HS-27A (cell line): ENCODE measurements at regions not wholly inside any gene's neighbourhood (a gene's known extent, or its start where the extent isn't known, plus 50 kb on each side); places are given as distances from the start of the nearest gene placed in this dataset.

Experiments used
- DNase-seq: peaks from one replicate; pipeline ENCODE4 v3.0.0-alpha.2; 2012; ENCODE audit warnings: low read depth, missing footprints

DNA sequence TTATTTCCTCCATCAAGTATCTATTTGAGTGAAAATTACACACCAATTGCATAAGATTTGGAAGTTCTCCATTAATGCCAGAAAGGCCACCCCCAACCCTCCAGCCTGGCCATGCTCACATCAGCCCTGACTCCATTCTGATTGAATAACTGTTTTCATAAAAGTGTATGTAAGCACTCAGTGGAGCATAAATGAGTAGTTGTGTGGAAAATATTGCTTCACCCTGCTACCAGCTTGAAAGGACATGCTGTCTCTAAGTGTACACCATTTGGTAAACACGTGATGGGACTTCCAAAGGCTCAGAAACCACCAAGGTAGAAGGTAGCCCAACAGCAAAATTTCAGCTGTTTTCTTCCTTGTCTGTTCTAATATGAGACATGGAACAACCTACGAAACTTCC is 393.8 kb downstream of the ZNF385D start:
- no peak for DNase-seq

DNA sequence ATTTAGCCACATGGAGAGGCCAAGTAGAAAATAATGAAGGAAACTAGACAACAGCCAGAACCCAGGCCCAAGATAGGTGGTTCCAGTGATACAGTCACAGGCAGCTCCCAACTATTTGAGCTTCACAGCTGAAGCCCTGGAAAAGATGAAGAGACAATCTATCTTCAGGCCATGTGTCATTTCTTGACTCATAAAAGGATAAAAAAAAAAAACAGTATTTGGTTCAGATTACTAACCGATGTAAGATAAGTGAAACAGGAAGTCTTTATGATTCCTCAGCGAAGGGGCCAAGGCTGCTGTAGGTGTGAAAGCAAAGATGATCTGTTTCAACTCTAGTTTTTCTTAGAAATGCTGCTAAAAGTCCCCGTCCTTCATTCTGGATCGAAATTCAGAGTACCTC is 394.6 kb downstream of the ZNF385D start:
- DNase-seq = no peak

DNA sequence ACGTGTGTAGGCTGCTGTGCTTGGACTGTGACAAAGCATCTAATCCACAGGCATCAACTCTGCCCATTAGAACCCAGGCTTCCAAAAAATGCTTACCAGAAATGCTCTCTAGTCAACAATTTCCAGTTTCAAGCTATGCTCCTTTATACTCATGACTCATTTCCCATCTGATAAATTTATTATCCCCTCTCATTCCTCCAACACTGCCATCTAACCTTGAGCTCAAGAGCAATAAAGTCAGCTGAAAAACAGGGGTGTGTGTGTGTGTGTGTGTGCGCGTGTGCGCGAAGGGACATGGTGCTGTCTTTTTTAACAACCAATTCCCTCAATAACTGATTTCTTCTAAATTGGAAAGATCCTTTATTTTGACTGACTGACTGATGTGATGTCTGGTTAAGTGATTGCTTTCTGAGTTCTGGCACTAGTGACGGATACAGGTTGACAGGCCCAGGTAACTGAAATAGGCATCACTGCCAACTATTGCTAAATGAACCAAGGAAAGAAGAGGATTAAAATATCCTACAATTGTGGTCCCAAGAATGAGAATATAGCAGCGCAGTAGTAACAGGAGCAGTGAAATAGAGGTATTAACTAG is 405.5 kb downstream of the ZNF385D start:
- no peak for DNase-seq

- no peak for DNase-seq
Measured at GRCh38 chr3:21331857-21332256, 419.2 kb downstream of the ZNF385D start.

DNA sequence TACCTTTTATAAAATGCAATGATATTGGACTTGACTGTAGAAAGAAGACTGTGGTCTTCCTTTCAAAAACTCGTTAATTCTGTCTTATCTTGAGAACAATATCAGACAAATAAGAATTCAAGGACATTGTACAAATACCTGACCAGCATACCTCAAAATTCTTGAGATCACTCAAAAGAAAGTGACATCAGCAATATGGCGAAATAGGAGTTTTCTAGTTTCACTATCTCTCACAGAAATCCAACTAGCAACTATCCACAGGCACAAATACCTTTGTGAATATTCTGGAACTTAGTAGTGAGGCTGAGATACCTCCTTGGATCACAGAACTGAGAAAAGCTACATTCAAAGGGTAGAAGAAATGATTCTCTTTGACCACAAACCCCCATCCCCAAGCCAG is 419.7 kb downstream of the ZNF385D start:
- no peak for DNase-seq

GRCh38 chr3:21330293-21330692 is 420.7 kb downstream of the ZNF385D start:
- no peak for DNase-seq

GRCh38 chr3:21328711-21329390 is 422.2 kb downstream of the ZNF385D start:
- DNase-seq = no peak

DNA sequence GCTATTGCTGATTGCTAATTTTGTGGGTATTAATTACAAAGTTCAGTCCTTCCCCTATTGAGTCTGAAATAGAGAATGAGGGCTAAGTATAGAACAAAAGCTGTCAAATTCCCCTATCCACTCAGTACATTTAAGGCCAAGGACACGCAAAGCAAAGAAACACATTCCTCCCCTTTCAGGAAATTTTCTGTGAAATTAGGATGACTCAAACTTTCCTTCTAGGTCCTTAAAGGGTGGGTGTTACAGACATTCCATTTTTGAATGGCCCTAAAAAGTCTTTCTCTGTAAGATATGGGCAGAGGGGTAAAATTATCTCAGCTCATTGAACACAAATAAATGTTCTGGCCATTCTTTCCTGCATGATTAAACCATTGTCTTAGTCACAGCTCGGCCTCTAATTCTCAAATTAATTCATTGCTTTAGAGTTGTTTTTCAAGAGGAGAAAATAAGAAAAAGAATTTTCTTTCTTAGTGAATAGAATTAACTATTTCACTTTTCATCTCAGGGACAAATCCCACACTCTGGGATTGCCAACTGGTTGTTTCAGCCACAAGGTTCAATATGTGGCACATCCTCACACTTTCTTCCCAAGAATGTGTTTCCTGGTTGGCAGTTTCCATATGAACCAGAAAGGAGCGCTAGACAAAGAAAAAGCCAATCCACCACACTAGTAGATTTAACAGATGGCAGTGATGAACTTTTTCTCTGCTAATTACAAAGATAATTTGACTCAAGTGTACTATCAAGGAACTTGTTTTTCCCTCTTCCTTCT is 424.1 kb downstream of the ZNF385D start:
- no peak for DNase-seq

DNA sequence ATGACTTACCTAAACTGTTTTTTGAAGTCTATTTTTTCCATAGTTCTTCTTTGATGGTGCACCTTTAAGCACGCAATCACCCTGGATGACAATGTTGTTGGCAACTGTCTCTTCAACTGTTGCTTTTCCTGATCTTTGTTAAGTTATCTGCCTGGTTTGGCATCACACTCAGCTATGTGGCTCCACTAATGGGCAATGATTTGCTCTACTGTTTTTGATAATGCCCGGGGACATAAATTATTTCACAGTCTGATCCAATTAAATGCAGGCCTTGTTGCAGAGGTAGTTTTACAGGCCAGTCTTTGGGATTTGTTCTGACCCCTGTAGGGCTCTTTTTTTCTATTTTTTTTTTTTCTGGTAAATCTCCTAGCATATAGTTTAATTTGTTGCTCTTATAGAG is 436.3 kb downstream of the ZNF385D start:
- DNase-seq = no peak

- no peak for DNase-seq
Measured at GRCh38 chr3:21310891-21311290, 440.1 kb downstream of the ZNF385D start.

GRCh38 chr3:21310161-21310560 is 440.8 kb downstream of the ZNF385D start:
- DNase-seq = no peak

DNA sequence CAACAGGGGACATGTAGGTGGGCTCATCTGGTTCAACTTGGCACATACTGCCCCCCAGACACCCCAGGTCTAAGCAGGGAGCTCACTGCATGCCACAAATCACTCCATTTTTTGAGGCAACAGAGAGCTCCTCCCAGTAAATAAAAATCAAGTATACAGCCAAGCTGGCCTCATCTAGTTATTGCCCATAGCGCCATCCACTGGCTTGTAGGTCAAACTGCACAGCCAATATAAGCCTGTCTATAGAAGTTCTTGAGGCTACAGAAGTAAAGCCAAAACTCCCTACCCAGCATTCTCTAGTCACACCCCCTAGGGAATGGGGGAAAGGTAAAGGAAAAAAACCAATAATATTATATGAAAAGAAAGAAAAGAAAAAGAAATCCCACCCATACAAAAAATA is 453.7 kb downstream of the ZNF385D start:
- no peak for DNase-seq

DNA sequence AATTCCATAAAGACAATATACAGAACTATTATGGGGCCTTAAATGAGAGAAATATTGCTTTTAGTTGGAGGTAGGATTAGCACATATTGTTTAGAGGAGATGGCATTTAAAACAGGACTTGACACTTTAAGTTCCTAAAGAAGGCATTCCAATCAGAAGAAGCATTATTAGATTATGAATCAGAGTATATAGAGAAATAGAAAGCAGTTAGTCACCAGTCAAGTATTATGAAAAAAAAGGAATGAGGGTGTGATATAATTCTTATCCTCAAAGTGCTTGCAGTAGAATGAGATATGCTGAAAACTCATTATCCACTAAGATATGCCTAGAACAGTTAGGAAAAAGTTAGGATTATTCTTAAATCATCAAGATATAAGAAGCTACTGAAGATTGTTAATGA is 456.2 kb downstream of the ZNF385D start:
- no peak for DNase-seq

DNA sequence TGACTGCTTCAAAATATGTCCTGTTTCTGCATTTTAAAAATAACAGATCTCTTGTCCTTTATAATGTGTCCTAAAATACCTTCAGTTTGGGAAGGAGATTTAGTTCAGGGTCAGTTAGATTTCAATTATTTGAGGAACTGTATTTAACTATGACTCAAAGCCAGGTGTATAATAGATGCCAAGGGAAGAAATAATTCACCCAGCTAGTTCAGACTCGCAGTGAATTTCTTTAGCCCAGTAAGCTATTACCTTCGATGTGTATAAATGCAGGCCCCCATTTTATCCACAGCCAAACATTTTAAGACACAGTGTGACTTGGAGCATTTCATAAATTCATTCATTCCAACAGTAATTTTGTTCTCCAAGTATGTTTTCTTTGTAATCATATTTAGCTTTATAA is 458.0 kb downstream of the ZNF385D start:
- DNase-seq = no peak

GRCh38 chr3:21290557-21290956 is 460.5 kb downstream of the ZNF385D start:
- DNase-seq = no peak

GRCh38 chr3:21274079-21274571 is 476.9 kb downstream of the ZNF385D start:
- DNase-seq = no peak

DNA sequence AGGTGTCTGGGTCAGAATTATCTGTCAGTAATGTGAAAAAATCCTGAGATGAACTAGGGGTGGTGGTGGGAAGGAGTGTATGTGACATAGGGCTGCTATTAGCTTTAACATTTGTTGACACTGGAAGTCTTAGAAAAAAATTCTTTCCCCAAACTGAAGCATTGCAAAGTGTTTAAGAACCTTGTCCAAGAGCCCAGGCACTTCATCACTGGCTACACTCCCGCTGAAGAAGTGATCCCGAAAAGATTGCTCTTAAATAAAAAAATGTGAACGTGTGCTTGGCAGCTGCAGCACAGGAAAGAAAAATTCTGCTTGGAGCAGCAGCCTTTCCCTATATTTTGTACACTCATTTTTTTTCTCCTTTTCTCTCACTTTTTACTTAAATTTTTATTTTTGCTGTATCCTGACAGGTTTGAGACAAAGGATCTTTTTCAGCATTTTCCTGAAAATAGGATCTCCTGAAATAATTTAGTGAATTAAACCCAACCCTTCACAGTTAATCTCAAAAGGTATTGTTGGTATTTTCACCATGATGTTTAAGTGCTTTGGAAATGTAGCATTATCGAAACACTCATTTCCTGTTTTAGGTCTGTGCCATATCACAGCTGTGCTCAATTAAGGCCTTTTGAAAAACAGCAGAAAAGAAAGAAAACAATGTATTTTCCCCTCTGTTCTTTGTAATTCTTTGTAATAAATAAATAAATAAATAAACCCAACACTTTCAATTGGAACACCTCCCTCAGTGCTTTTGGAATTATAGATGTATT is 477.6 kb downstream of the ZNF385D start:
- peak; percentile 35 for DNase-seq

GRCh38 chr3:21271606-21272016 is 479.4 kb downstream of the ZNF385D start:
- no peak for DNase-seq

DNA sequence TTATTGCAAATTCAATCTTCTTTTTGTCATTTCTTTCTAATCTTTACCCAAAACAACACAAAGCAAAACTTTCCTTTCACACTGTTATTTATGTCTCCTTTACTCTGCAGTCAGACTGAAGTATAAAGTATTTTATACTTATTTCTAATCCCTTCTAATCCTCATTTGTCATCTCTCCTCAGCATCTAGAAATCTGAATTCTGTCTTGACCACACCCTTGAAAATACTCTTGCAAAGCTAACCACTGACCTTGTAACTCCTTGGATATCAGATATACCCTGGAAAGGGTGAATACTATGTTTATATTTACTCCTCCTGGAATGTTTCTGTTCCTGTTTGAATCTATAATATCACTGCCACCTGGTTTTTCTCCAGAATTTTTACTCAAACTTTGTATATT is 481.1 kb downstream of the ZNF385D start:
- DNase-seq = peak; percentile 38

DNA sequence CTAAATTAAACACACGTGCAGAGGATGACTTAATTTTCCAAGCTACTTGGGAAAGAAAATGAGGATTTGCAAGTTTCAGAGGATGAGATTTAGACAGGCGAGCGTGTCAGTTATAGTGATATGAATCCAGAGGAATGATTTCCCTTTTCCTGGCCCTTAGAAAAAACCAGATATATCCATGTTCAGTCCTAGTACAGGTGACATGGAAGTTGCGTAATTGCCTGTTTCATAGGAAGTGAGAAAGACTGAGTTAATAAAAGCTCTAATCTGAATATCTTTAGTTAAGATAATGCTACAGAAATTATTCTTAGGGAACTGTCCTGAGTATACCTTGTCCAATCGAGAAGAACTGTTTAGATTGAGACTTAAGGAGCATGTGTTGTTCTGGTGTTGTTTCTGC is 490.5 kb downstream of the ZNF385D start:
- DNase-seq = no peak

DNA sequence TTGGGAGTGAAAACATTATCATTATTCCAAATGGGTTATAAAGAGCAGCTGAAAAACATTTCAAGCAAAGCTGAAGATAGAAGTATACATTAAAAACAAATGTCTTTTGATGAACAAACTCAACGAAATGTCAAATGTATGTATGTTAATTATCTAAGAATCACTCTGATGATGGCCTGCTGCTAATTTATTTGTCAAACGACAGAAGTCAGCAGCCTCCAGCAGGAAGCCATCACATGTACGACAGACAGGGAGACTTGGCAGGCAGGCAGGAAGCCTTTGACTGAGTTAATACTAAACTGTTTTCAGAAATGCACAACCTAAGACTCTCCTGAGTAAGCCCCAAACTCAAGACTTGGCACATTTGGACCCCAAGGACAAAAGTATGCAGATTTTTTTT is 491.1 kb downstream of the ZNF385D start:
- DNase-seq = no peak

GRCh38 chr3:21256932-21257331 is 494.1 kb downstream of the ZNF385D start:
- no peak for DNase-seq
